ENCODE measurements at regions not wholly inside any gene's neighbourhood (a gene's known extent, or its start where the extent isn't known, plus 50 kb on each side); places are given as distances from the start of the nearest gene placed in this dataset.
A peak's percentile ranks its signal among the peaks of the same experiment; 100 is the strongest.

DNA sequence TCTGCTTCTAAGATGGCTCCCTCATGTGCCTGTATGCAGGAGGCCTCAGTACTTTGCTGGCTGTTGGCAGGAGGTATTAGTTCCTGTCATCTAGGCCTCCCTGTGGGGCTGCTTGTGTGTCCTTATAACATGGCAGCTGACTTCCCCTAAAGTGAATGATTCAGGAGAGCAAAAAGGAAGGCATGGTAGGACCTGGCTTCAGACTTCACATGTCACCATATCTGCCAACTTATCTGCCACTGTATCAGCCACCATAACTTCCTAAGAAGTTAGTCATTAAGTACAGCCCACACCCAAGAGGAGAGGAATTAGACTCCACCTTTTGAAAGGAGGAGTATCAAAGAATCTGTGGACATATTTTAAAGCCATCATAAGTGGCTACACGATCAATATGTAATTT lies 122.5 kb downstream of the UCHL1 start:
- no peak overlapping the region for H3K4me3 ChIP-seq
- H3K9me3 ChIP-seq, result no peaks in the 10 kb centered on the region
- no peak for DNase-seq (ENCODE audit: extremely low spot score in 2 of 2)
- H3K4me1 ChIP-seq, result no peaks in the 10 kb centered on the region
- H3K27me3 ChIP-seq, result no peaks in the 10 kb centered on the region
- TF ChIP-seq POLR2AphosphoS5 (IDR thresholded peaks at IDR 0.05; ENCODE audit: insufficient read depth in 1 of 2, low read depth in 1 of 2), result no peak
- TF ChIP-seq POLR2A (IDR thresholded peaks at IDR 0.05), result no peak
- TF ChIP-seq, protein P1, sequence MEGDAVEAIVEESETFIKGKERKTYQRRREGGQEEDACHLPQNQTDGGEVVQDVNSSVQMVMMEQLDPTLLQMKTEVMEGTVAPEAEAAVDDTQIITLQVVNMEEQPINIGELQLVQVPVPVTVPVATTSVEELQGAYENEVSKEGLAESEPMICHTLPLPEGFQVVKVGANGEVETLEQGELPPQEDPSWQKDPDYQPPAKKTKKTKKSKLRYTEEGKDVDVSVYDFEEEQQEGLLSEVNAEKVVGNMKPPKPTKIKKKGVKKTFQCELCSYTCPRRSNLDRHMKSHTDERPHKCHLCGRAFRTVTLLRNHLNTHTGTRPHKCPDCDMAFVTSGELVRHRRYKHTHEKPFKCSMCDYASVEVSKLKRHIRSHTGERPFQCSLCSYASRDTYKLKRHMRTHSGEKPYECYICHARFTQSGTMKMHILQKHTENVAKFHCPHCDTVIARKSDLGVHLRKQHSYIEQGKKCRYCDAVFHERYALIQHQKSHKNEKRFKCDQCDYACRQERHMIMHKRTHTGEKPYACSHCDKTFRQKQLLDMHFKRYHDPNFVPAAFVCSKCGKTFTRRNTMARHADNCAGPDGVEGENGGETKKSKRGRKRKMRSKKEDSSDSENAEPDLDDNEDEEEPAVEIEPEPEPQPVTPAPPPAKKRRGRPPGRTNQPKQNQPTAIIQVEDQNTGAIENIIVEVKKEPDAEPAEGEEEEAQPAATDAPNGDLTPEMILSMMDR (IDR thresholded peaks at IDR 0.05), result no peak
- intact Hi-C loops (cut with DNase I), result no loop called here
- H3K27ac ChIP-seq, result no peak overlapping the region
- no peaks in the 10 kb centered on the region for H3K36me3 ChIP-seq

DNA sequence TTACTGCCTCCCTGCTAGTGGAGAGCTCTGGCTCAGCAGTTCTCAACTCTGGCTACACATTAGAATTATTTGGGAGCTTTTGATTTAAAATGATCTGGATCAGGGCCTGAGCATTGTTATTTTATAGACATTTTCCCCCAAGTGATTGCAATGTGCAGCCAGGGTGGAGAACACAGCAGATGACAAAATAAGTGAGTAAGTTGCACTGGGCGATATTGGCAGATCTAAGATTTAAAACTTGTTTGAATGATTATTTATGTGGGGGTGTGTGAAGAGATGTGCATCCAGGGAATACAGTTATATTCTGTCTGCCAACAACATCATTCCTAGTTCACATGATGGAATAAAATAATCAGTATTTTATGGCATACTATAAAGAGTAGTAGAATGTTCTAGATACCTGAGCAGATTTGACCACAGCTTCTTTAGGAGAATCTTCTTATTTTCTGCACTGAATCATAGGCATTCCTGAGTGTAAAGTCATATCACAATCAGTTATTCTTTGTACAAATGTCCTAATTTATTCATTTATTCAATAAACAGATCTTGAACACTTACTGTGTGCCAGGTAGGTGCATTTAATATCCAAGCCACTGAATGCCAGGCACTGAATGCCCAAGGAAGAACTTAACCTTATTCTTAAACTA lies 123.9 kb downstream of the UCHL1 start:
- Histone ChIP-seq H3K36me3 (no peaks in the 10 kb centered on the region), H3K27ac (no peak overlapping the region), H3K9me3 (no peaks in the 10 kb centered on the region), H3K4me3 (no peak overlapping the region), H3K4me1 (no peaks in the 10 kb centered on the region), H3K27me3 (no peaks in the 10 kb centered on the region)
- TF ChIP-seq POLR2A (IDR thresholded peaks at IDR 0.05), result no peak
- TF ChIP-seq, protein P1 (IDR thresholded peaks at IDR 0.05), result no peak
- TF ChIP-seq POLR2AphosphoS5 (IDR thresholded peaks at IDR 0.05; ENCODE audit: insufficient read depth in 1 of 2, low read depth in 1 of 2), result no peak
- intact Hi-C loops (cut with DNase I), result no loop called here
- DNase-seq (ENCODE audit: extremely low spot score in 2 of 2), result no peak

DNA sequence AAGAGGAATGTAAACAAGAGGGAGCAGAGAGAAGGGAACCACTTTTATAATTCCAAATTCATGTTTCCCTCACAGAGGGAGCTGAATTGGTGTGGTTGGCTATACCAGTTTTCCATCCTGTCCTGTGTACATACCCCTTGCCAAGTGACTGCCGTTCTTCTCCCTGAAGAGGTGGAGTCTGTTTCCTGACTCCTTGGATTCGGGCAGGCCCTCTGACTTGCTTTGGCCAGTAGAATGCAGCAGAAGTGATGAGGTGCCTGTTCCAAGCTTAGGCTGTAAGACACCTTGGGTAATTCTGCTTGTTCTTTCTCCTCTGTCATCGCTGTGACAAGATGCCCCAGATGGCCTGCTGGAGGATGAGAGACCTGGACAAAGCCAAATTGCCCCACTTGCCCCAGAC lies 124.7 kb downstream of the UCHL1 start:
- TF ChIP-seq, protein P1 (IDR thresholded peaks at IDR 0.05), result no peak
- TF ChIP-seq POLR2AphosphoS5 (IDR thresholded peaks at IDR 0.05; ENCODE audit: insufficient read depth in 1 of 2, low read depth in 1 of 2), result no peak
- TF ChIP-seq POLR2A (IDR thresholded peaks at IDR 0.05), result no peak
- no peaks in the 10 kb centered on the region for H3K4me1 ChIP-seq
- DNase-seq (ENCODE audit: extremely low spot score in 2 of 2), result no peak
- H3K27me3 ChIP-seq, result no peaks in the 10 kb centered on the region
- no peaks in the 10 kb centered on the region for H3K9me3 ChIP-seq
- H3K36me3 ChIP-seq, result no peaks in the 10 kb centered on the region
- intact Hi-C loops (cut with DNase I), result no loop called here
- no peak overlapping the region for H3K27ac ChIP-seq
- no peak overlapping the region for H3K4me3 ChIP-seq

DNA sequence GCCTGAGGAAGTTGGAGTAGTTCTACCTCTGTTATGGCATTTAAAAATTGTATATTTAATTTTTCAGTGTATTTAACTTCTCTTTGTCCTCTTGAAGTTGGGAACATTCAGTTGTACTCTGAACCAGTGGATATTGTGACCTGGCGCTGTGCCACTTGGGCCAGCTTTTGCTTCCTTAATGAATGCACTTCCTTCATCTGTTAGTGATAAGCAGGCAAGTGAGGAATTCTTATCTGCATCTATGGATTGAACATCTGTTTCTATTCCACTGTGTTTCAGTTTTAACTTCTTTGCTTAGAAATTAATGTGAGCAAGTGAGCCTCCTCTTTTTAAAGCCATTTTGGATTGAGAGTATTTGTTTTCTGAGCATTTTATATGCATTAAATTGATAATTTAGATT lies 128.3 kb downstream of the UCHL1 start:
- no peak overlapping the region for H3K4me3 ChIP-seq
- TF ChIP-seq POLR2A (IDR thresholded peaks at IDR 0.05) (no peak), POLR2AphosphoS5 (IDR thresholded peaks at IDR 0.05; ENCODE audit: insufficient read depth in 1 of 2, low read depth in 1 of 2) (peak in 1 of 2 donors; percentile 37)
- TF ChIP-seq, protein P1 (IDR thresholded peaks at IDR 0.05), result no peak
- H3K9me3 ChIP-seq, result no peaks in the 10 kb centered on the region
- no peaks in the 10 kb centered on the region for H3K27me3 ChIP-seq
- no peaks in the 10 kb centered on the region for H3K4me1 ChIP-seq
- H3K36me3 ChIP-seq, result no peaks in the 10 kb centered on the region
- intact Hi-C loops (cut with DNase I), result no loop called here
- no peak overlapping the region for H3K27ac ChIP-seq
- no peak for DNase-seq (ENCODE audit: extremely low spot score in 2 of 2)

DNA sequence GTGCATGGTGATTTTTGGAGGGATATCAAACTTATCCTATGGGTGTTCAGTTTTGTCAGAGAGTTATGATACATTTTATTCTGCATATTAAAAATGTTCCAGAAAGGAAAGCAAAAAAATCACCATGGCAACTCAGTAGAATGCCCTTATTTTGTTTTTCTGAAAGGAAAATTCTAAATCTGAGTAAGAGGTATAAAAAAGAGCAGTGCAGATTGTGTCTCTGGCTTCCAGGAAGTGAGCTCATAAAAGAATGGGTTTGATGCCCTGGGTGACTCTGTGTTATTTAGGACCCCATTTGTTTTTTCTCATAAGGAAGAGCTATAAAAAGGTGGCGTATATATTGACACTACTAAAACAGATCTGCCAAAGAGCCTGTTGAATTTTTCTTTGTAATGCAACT lies 128.8 kb downstream of the UCHL1 start:
- no peaks in the 10 kb centered on the region for H3K4me1 ChIP-seq
- intact Hi-C loops (cut with DNase I), result no loop called here

More for the DNA sequence above, 128.8 kb downstream of the UCHL1 start:
- Histone ChIP-seq H3K27me3 (no peaks in the 10 kb centered on the region), H3K4me3 (no peak overlapping the region), H3K27ac (no peak overlapping the region), H3K9me3 (no peaks in the 10 kb centered on the region), H3K36me3 (no peaks in the 10 kb centered on the region)
- no peak for DNase-seq (ENCODE audit: extremely low spot score in 2 of 2)
- no peak for TF ChIP-seq POLR2AphosphoS5 (IDR thresholded peaks at IDR 0.05; ENCODE audit: insufficient read depth in 1 of 2, low read depth in 1 of 2)
- TF ChIP-seq, protein P1 (IDR thresholded peaks at IDR 0.05), result no peak
- TF ChIP-seq POLR2A (IDR thresholded peaks at IDR 0.05), result no peak

Data from vagina (tissue), 2 donors.